ENCODE measurements at regions not wholly inside any gene's neighbourhood (a gene's known extent, or its start where the extent isn't known, plus 50 kb on each side); places are given as distances from the start of the nearest gene placed in this dataset.
"Not testable (repeated sequence)": the region's sequence is repeated elsewhere in the genome, so short reads cannot be mapped to it uniquely, and the experiment has no call there.

- Histone ChIP-seq H3K9me3 (ENCODE audit: control insufficient read depth, insufficient read depth, low read length) (no peaks in the 10 kb centered on the region), H3K27ac (ENCODE audit: low read depth, low read length) (no peak overlapping the region), H3K27me3 (ENCODE audit: control insufficient read depth, insufficient read depth, low read length) (no peaks in the 10 kb centered on the region), H3K4me3 (ENCODE audit: low read depth, low read length) (no peak overlapping the region)
- CTCF ChIA-PET: no interaction called here
- TF ChIP-seq CTCF (IDR thresholded peaks at IDR 0.05; ENCODE audit: low read depth, low read length): no peak
- POLR2A ChIA-PET: no interaction called here
- no peak for DNase-seq (ENCODE audit: low read depth, low spot score)
Observed at GRCh38 chrX:40855411-40855810, 120.1 kb upstream of the MED14 start.

GRCh38 chrX:40855932-40856515 lies 120.7 kb upstream of the MED14 start:
- CTCF ChIA-PET: no interaction called here
- no peak for DNase-seq (ENCODE audit: low read depth, low spot score)
- POLR2A ChIA-PET: no interaction called here
- no peak for TF ChIP-seq CTCF (IDR thresholded peaks at IDR 0.05; ENCODE audit: low read depth, low read length)
- no peak overlapping the region for H3K27ac ChIP-seq (ENCODE audit: low read depth, low read length)
- H3K4me3 ChIP-seq (ENCODE audit: low read depth, low read length): no peak overlapping the region
- no peaks in the 10 kb centered on the region for H3K27me3 ChIP-seq (ENCODE audit: control insufficient read depth, insufficient read depth, low read length)
- no peaks in the 10 kb centered on the region for H3K9me3 ChIP-seq (ENCODE audit: control insufficient read depth, insufficient read depth, low read length)

- CTCF ChIA-PET; DNase-seq (ENCODE audit: low read depth, low spot score); H3K27ac ChIP-seq (ENCODE audit: low read depth, low read length); H3K9me3 ChIP-seq (ENCODE audit: control insufficient read depth, insufficient read depth, low read length); H3K27me3 ChIP-seq (ENCODE audit: control insufficient read depth, insufficient read depth, low read length); POLR2A ChIA-PET; H3K4me3 ChIP-seq (ENCODE audit: low read depth, low read length): not testable (repeated sequence)
Observed at GRCh38 chrX:40861952-40862554, 126.7 kb upstream of the MED14 start.

GRCh38 chrX:40863260-40863659 lies 127.9 kb upstream of the MED14 start:
- H3K4me3 ChIP-seq (ENCODE audit: low read depth, low read length); H3K9me3 ChIP-seq (ENCODE audit: control insufficient read depth, insufficient read depth, low read length); CTCF ChIA-PET; POLR2A ChIA-PET; H3K27ac ChIP-seq (ENCODE audit: low read depth, low read length); DNase-seq (ENCODE audit: low read depth, low spot score); H3K27me3 ChIP-seq (ENCODE audit: control insufficient read depth, insufficient read depth, low read length): not testable (repeated sequence)

GRCh38 chrX:40863671-40864070 lies 128.3 kb upstream of the MED14 start:
- no peaks in the 10 kb centered on the region; the same call in 1 of the 2 replicates for H3K9me3 ChIP-seq (ENCODE audit: control insufficient read depth, insufficient read depth, low read length)
- ChIA-PET CTCF (no interaction called here), POLR2A (no interaction called here)
- no peaks in the 10 kb centered on the region for H3K27me3 ChIP-seq (ENCODE audit: control insufficient read depth, insufficient read depth, low read length)
- DNase-seq (ENCODE audit: low read depth, low spot score): no peak
- no peak overlapping the region for H3K4me3 ChIP-seq (ENCODE audit: low read depth, low read length)
- TF ChIP-seq CTCF (IDR thresholded peaks at IDR 0.05; ENCODE audit: low read depth, low read length): no peak
- no peak overlapping the region for H3K27ac ChIP-seq (ENCODE audit: low read depth, low read length)

GRCh38 chrX:40864972-40865371 lies 129.6 kb upstream of the MED14 start:
- H3K27ac ChIP-seq (ENCODE audit: low read depth, low read length): no peak overlapping the region
- no peak for TF ChIP-seq CTCF (IDR thresholded peaks at IDR 0.05; ENCODE audit: low read depth, low read length)
- POLR2A ChIA-PET: no interaction called here
- H3K4me3 ChIP-seq (ENCODE audit: low read depth, low read length): no peak overlapping the region
- H3K9me3 ChIP-seq (ENCODE audit: control insufficient read depth, insufficient read depth, low read length): no peaks in the 10 kb centered on the region; the same call in 1 of the 2 replicates
- no peaks in the 10 kb centered on the region for H3K27me3 ChIP-seq (ENCODE audit: control insufficient read depth, insufficient read depth, low read length)
- CTCF ChIA-PET: no interaction called here
- DNase-seq (ENCODE audit: low read depth, low spot score): peak; percentile 53

Measured in AG04450 (cell line).